ENCODE measurements at regions not wholly inside any gene's neighbourhood (a gene's known extent, or its start where the extent isn't known, plus 50 kb on each side); places are given as distances from the start of the nearest gene placed in this dataset.
"Not testable (repeated sequence)": the region's sequence is repeated elsewhere in the genome, so short reads cannot be mapped to it uniquely, and the experiment has no call there.

DNA sequence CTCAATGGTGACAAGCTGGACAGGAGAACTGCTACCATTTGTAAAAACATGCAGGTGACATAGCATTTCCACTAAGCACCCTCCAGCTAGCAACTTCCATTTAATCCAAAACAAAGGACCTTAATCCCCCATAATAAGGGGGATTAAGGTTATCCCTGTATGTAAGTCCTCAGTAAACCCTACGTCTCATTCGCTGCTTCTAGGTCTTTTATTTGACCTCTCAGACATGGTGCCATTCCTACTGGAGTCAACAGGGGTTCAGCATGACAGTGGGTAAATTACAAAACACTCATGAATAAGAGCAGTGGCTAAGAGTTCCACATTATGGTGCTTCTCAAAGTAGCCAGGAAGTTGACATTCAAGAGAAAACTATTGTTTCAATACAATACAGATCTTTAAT lies 121.8 kb upstream of the CAV2 start:
- no peak for DNase-seq (ENCODE audit: low read depth)

DNA sequence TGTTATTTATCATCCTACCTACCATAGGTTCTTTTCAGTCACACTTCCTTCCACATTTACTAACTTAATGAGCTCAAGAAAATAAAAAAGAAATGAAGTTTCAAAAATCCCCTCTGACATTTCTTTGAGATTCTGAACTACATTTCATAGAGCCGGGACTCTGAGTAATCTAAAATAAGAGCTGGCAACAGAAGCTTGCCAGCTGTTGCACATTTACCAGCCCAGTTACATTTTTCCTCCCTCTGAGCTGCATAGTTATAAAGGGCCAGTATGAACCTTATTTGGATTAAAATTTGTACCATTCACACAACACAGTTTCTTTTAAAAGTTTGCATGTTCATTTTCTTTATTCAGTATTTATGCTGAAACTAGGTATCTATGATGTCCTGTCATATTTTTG lies 119.5 kb upstream of the CAV2 start:
- DNase-seq (ENCODE audit: low read depth), result no peak

DNA sequence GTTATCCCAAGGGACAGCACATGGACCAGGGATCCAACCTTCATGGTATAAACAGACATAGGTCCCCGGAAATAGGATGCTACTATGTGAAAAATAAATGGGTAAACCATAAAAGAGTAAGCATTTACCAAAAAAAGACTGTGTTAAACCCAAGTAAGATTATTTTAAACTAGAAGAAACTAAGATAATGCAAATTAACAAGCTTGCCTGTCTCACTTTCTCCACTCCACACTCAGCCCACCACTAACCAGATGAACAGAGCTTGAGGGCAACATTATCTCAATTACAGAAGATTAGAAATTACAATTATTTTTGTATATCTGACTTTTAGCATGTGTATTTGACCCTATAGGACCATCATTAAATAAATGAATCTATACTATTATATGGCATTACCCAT lies 117.2 kb upstream of the CAV2 start:
- DNase-seq (ENCODE audit: low read depth), result no peak

DNA sequence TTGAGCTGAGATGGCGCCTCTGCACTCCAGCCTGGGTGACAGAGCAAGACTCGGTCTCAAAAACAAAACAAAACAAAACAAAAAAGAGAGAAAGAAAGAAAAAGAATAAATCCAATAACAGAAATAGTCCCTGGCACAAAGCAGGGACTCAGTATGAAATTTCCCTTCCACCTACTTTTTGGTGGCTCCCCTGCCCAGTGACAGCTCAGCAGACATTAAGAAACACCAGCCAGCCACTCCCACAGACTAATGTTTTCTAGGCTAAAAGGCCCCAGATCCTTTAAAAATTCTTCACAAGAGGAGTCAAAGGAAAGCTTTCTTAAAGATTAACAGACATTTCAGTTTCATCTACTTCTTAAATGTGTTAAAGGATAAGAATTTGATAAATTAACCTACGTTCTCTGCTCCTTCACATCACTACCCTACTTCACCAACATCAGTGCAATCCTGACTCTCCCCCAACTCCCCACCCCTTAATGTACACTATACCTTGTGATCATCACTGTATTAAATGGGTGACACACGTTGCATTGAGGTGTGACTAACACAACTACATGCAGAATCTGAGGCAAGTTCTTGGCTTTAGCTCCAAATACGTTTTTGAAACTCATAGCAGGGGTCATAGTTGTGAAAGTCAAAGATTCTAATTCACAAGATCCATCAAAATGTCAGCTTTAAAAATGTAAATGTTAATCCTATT lies 114.5 kb upstream of the CAV2 start:
- no peak for DNase-seq (ENCODE audit: low read depth)

DNA sequence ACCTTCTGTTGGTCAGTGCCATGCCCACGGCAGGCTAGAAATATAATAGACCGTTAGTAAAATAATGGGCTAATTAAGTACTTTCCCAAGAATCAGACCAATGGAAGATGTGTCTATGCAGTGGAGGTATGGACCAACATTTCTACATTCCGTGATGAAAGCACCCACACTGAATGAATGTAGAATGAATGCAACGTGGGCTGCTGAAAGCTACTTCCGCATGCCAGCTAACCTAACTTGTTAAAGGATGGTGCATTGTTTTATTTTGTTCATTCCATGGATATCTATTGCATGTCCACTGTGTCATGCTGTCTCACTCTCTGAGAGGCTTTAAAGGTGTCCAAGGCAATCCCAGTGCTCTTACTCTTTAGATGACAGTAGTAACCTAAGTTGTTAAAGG lies 112.9 kb upstream of the CAV2 start:
- no peak for DNase-seq (ENCODE audit: low read depth)

DNA sequence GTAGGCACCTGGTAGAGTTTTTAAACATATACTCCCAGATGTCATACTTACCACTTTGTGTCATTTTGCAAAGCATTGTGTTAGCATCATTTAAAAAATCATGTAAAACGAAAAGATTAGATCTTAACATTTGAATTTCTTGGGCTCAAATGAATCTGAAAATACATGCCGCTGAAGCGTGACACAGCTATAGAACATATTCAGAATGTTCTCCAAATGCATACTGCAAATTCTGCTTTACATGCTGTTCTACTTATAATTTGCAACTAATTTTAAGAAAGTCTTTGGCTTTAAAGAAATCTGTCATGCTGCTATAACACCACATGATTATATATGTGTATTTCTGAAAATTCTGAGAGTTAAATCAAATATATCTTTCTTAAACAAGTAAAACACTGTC lies 109.2 kb upstream of the CAV2 start:
- DNase-seq (ENCODE audit: low read depth), result no peak

DNA sequence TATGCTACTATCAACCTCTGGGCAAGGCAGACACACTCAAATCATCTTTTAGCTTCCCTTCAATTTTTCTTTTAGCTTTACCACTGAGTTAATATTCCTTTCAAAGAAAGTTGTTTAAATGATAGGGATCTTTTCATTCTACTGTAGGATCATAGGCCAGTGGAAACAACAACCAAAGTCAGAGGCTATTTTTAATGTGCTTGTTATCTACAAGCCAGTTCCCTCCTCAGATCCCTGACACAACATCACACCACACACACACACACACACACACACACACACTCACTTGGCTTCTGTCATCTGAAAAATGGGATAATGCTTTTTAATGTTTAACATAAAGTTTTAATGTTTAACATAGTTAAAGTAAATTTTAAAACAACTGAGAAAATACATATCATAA lies 106.7 kb upstream of the CAV2 start:
- no peak for DNase-seq (ENCODE audit: low read depth)

DNA sequence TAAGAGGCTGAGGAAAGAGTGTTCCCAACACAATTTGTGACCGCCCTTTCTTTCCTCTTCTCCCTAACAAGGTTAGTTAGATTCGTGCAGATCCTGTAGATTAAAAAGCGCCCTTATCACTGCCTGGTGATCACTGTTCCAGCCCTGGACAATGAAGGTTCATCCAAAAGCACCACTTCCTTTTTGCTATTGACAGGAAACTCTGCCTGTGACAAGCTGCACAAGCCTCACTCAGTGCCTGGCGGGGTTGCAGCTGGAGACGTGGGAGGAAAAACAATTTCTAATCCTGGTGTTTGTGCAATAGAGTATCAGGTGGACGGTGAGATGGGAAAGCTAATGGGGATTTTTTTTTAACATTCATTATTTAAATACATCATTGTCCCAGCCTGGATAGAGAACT lies 105.9 kb upstream of the CAV2 start:
- DNase-seq (ENCODE audit: low read depth), result no peak

DNA sequence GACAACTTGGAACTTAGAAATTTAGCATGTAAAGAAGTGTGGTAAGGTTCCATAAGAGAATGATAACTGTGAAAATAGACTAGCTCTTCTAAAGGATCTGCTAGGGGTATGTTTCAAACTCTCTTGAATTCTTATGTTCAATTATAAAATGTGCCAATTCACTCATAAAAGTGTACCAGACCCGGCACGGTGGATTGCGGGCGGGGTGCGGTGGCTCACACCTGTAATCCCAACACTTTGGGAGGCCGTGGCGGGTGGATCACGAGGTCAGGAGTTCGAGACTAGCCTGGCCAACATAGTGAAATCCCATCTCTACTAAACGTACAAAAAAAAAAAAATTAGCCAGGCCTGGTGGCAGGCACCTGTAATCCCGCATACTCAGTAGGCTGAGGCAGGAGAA lies 105.4 kb upstream of the CAV2 start:
- no peak for DNase-seq (ENCODE audit: low read depth)

DNA sequence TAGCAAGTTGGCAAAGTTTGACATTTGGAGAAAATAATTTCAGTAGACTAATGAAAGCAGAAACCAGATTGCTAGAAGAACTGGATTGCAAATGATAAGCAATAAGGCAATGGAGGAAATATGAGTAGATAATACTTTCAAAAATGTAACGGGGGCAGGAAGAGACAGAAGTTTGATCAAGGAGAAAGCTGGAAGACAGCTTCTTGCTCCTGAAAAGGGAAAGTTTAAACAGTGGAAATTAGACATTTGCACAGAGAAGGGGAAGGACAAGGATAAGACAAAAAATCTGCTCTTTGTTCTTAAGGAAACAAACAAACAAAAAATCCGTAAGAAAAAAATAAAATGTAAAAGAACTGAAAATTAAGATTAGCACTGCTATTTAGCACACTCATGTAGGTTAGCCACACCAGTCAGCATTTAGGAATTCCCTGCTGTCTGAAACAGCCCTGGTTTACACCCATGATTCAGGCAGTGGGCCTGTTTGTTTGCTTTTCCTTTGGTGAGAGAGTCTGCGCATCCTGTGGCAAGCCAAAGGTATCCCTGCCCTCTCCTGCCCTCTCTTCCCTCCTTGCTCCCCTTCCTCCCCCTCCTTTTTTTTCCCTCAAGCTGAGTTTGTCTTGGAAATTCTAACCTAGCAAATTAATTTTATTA lies 104.3 kb upstream of the CAV2 start:
- peak; percentile 68 for DNase-seq (ENCODE audit: low read depth)

DNA sequence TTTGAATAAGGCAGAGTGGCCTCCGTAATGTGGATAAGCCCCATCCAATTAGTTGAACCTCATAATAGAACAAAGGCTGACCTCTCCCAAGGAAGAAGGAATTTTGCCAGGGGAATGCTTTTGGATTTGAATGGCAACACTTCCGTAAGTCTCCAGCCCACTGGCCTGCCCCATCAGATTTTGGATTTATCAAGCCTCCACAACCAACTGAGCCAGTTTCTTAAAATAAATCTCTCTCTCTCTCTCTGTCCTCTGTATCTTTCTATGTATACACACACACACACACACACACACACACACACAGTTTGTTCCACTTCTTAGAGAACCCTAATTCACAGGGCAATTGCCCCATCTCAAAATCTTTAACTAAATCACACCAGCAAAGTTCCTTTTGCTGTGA lies 100.9 kb upstream of the CAV2 start:
- no peak for DNase-seq (ENCODE audit: low read depth)

DNA sequence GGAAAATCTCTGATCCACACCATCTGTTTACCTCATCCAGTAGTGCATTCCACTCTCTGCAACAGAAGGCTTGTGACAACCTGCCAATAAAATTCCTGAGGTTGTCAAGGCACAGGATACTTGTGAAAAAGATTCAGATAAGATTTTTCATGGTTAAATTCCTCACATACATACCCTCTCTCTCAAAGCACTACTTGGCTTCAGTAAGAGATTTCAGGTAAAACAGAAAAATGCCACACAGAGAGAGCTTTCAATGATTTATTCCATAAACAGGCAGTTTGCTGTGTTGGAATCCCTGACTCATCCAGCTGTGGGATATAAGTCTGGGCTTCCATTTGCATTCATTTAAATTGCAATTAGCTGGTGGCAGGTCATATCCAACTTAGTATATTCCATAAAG lies 99.7 kb upstream of the CAV2 start:
- peak; percentile 65 for DNase-seq (ENCODE audit: low read depth)

DNA sequence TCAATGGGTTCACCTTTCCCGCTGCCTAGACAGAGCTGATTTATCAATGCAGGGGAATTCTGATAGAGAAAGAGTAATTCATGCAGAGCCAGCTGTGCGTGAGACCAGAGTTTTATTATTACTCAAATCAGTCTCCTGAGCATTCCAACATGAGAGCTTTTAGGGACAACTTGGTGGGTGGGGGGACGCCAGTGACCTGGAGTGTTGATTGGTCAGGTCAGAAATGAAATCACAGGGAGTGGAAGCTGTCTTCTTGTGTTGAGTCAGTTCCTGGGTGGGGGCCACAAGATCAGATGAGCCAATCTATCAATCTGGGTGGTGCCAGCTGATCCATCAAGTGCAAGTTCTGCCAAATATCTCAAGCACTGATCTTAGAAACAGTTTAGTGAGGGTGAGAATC lies 99.0 kb upstream of the CAV2 start:
- no peak for DNase-seq (ENCODE audit: low read depth)

DNA sequence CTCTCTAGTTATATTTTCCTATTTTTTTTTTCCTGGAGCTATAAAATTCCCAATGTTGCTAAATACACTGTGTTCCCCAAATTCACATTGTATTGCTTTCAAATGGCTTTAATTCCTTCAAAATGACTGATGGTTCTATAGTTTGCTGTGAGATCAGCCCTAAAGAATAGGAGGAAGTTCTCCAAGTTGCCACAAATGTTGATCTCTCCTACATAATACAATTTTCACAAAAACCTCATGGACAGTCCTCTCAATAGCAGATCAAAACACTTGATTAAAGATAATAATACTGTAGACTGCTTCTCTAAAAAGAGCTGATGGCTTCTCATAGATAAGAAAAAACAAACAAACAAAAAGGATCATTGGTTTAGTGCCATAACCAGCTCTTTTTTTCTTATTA lies 97.8 kb upstream of the CAV2 start:
- DNase-seq (ENCODE audit: low read depth), result no peak

DNA sequence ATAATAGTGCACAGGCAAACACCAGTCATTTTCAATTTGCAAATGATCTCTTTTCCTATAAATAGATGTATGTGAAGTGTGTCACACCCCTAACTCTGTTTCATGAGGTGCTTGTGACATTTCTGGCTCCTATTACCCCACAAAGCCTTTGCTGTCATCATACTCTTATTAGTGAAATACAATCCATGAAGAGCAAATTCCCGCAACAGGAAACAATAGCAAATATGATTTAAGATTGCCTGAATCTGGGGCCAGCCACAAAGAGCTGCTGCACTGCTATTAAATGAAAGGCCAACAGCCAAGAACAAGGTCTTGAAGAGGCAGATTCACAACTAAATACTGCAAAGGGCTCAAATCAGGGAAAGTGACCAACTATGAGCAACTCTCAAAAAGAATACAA lies 96.3 kb upstream of the CAV2 start:
- DNase-seq (ENCODE audit: low read depth), result no peak

DNA sequence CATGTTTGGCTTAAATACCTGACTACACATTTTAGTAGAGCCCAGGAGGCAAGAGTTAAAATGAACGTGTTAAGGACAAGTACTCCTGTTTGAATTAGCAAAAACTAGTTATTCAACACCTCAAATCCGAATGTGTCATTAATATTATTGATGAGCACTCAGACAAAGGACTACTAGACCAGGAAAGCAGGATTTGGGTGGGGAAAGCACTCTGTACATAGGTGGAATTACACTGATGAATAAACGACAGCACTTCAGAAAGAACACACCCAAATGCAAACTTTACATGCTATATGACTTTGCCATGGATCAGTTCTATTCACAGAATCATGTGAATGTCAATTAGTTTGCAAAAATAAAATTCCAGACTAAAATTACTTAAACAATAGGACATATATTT lies 95.1 kb upstream of the CAV2 start:
- DNase-seq (ENCODE audit: low read depth), result no peak

DNA sequence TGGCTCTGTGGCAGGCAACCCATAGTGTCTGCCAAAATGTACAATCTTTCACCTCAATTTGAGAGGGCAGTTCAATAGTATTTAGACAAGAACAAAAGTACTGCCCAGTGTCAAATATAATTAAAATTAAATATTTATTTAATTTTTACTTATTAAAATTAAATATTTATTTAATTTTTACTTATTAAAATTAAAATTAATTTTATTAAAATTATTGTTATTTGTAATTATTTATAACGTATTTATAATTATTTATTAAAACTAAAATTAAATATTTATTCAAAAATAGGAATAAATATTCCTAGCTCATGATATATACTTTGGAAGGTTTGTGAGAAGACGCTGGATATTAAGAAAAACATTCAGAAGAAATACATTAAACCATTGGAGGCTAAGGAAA lies 93.7 kb upstream of the CAV2 start:
- no peak for DNase-seq (ENCODE audit: low read depth)

DNA sequence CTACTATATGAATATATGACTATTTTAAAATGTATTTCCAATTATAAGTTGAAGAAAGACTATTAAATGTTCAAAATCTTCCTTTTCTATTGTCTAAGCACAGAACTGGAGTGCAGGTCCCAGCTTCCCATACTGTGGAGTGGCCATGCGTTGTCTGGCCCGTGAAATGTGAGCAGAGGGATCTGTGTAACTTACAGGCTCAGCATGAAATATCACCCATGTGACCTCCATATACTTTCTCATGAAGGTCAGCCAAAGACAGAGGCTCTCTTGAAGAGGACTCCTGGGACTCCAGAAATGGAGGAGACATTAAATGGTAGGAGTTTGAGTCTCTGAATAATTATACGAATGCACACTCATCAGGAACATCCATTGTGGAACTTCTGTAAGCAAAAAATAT lies 92.4 kb upstream of the CAV2 start:
- DNase-seq (ENCODE audit: low read depth), result no peak

DNA sequence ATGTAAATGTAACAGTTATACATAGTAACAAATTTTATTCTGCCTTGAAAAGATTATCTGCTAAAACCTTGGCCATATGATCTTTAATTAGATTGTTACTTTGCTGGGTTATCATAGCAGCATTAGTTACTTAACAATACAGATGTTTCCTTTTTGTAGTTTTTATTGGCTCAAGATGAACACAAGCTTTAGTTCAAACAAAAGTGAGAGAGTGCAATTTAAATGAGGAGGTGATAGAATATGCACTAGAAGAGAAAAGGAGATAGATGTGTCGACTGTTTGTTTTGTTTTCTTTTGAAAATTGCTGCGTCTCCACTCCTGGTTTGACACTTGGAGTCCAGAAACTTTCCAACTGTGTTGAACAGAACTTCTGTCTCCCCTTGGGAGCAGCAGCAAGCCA lies 91.4 kb upstream of the CAV2 start:
- DNase-seq (ENCODE audit: low read depth), result no peak

DNA sequence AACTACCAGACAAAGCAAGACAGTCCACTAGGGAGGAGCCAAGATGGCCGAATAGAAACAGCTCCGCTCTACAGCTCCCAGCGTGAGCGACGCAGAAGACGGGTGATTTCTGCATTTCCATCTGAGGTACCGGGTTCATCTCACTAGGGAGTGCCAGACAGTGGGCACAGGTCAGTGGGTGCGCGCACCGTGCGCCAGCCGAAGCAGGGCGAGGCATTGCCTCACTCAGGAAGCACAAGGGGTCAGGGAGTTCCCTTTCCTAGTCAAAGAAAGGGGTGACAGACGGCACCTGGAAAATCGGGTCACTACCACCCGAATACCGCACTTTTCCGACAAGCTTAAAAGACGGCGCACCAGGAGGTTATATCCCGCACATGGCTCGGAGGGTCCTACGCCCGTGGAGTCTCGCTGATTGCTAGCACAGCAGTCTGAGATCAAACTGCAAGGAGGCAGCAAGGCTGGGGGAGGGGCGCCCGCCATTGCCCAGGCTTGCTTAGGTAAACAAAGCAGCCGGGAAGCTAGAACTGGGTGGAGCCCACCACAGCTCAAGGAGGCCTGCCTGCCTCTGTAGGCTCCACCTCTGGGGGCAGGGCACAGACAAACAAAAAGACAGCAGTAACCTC lies 90.6 kb upstream of the CAV2 start:
- DNase-seq (ENCODE audit: low read depth), result not testable (repeated sequence)

DNA sequence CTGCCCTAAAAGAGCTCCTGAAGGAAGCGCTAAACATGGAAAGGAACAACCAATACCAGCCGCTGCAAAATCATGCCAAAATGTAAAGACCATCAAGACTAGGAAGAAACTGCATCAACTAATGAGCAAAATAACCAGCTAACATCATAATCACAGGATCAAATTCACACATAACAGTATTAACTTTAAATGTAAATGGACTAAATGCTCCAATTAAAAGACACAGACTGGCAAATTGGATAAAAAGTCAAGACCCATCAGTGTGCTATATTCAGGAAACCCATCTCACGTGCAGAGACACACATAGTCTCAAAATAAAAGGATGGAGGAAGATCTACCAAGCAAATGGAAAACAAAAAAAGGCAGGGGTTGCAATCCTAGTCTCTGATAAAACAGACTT lies 88.8 kb upstream of the CAV2 start:
- not testable (repeated sequence) for DNase-seq (ENCODE audit: low read depth)

DNA sequence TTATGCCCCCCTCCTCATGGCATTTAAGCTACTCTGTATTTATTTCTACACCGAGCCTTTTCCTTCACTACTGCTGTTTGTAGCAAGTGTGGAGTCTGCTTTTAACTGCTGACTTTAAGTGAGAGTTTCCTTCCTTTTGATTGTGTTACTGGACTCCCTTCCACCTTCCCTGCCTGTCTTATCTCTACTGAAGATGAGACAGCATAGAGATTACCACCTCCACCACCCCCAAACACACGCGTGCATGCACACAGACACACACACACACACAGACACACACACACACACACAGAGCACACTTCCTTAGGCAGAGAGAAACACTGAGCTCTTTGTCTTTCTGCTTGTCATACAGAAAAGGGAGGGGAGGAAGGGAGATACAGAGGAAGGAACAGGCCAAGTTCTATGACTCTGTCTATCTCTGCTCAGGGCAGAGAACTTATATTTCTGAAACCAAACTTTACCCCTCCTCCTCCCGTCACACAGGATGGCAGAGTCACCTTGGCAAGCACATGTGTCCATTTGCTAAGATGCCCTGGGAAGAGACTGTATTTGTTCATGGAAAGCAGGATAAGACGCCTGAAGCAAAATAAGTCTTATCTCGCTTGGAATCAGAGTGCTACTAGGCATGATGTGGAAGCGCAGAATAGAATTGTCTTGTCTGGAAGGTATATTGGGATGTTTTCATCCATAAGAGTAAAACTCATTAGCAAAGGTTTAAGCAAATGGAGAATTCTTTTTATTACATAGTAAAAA lies 81.8 kb upstream of the CAV2 start:
- no peak for DNase-seq (ENCODE audit: low read depth)

DNA sequence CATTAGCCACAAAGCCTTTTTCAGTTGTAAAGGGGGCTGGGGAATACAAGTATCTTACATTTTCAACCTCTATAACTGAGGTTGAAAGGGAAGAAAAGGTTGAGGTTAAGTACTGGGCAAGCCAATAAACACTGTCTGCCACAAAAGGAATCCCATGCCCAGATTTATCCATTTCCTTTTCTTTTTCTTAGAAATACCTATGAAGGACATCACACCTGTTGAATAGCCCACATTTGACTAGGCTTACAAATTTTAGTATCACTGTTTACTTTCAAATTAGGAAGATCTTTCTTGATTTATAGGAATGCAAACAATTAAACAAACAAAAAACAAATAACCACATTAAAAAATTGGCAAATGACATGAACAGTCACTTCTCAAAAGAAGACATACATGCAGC lies 81.0 kb upstream of the CAV2 start:
- DNase-seq (ENCODE audit: low read depth), result no peak
